ENCODE measurements at regions not wholly inside any gene's neighbourhood (a gene's known extent, or its start where the extent isn't known, plus 50 kb on each side); places are given as distances from the start of the nearest gene placed in this dataset.

DNA sequence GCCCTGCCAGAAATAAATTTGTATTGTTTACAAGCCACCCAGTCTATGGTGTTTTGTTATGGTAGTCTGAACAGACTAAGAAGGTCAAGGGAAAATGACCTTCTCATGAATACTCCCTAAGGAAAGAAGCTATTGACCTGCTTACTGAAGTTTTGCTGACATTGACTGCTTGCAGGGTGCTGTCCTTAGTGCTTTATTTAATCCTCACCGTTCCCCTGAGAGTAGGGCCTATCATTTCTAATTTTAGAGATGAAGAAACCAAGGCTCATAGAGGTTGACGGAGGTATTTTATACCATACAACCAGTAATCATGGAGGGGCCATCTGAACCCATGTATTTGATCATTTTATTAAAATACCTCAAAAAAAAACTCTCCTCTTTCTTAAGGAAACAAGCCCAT, 66.7 kb upstream of the INCENP start:
- Histone ChIP-seq H3K27me3 (ENCODE audit: control insufficient read depth in 2 of 2, insufficient read depth in 2 of 2, low read length in 2 of 2) (peaks cover 4 to 5% of the 10 kb centered on the region in 2 experiments), H3K36me3 (ENCODE audit: control insufficient read depth in 2 of 2, extremely low read depth in 1 of 2, insufficient read depth in 2 of 2, low read length in 2 of 2) (no peaks in the 10 kb centered on the region), H3K4me2 (ENCODE audit: insufficient read depth, low read length) (no peak overlapping the region), H2AFZ (ENCODE audit: low read depth, low read length) (no peak overlapping the region), H3K4me1 (ENCODE audit: control insufficient read depth, extremely low read depth, insufficient read depth, low read length) (no peaks in the 10 kb centered on the region), H3K79me2 (ENCODE audit: control insufficient read depth, insufficient read depth, low read length) (no peaks in the 10 kb centered on the region), H3K4me3 (replicated peaks in 1 of 3; ENCODE audit: insufficient read depth in 1 of 3, low read depth in 1 of 3, low read length in 3 of 3) (no peak overlapping the region), H3K27ac (ENCODE audit: insufficient read depth, low read depth, low read length) (no peak overlapping the region), H3K9ac (replicated peaks; ENCODE audit: extremely low read depth, insufficient read depth, low read length) (no peak overlapping the region), H3K9me1 (replicated peaks; ENCODE audit: control insufficient read depth, extremely low read depth, insufficient read depth, low read length) (no peaks in the 10 kb centered on the region), H3K9me3 (replicated peaks; ENCODE audit: control insufficient read depth, insufficient read depth, low read length) (no peaks in the 10 kb centered on the region), H4K20me1 (replicated peaks; ENCODE audit: control insufficient read depth, extremely low read depth, insufficient read depth, low read length) (no peaks in the 10 kb centered on the region)
- ChIA-PET POLR2A (no interaction called here), CTCF (no interaction called here)
- TF ChIP-seq, protein P1, sequence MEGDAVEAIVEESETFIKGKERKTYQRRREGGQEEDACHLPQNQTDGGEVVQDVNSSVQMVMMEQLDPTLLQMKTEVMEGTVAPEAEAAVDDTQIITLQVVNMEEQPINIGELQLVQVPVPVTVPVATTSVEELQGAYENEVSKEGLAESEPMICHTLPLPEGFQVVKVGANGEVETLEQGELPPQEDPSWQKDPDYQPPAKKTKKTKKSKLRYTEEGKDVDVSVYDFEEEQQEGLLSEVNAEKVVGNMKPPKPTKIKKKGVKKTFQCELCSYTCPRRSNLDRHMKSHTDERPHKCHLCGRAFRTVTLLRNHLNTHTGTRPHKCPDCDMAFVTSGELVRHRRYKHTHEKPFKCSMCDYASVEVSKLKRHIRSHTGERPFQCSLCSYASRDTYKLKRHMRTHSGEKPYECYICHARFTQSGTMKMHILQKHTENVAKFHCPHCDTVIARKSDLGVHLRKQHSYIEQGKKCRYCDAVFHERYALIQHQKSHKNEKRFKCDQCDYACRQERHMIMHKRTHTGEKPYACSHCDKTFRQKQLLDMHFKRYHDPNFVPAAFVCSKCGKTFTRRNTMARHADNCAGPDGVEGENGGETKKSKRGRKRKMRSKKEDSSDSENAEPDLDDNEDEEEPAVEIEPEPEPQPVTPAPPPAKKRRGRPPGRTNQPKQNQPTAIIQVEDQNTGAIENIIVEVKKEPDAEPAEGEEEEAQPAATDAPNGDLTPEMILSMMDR (IDR thresholded peaks at IDR 0.05; ENCODE audit: extremely low read depth in 1 of 2, insufficient read depth in 1 of 2, low read depth in 1 of 2, low read length in 2 of 2): no peak
- TF ChIP-seq POLR2A (IDR thresholded peaks at IDR 0.05; ENCODE audit: low read depth, low read length) (no peak), POLR2AphosphoS5 (IDR thresholded peaks at IDR 0.05; ENCODE audit: insufficient read depth, low read depth, low read length) (no peak), JUN (IDR thresholded peaks at IDR 0.05; ENCODE audit: borderline replicate concordance, insufficient read depth, insufficient read length, low read depth) (no peak), MYC (IDR thresholded peaks at IDR 0.05; ENCODE audit: low read depth, low read length) (no peak), EZH2 (IDR thresholded peaks at IDR 0.05; ENCODE audit: borderline replicate concordance, low read depth, low read length, severe bottlenecking) (no peak), GATA2 (IDR thresholded peaks at IDR 0.05; ENCODE audit: insufficient read depth, insufficient read length, low read depth, low read length) (no peak), FOS (IDR thresholded peaks at IDR 0.05; ENCODE audit: borderline replicate concordance, insufficient read depth, low read length) (no peak)
- TF ChIP-seq, protein P2, sequence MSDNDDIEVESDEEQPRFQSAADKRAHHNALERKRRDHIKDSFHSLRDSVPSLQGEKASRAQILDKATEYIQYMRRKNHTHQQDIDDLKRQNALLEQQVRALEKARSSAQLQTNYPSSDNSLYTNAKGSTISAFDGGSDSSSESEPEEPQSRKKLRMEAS (IDR thresholded peaks at IDR 0.05; ENCODE audit: insufficient read depth, insufficient read length): no peak
- intact Hi-C loops (cut with micrococcal nuclease): no loop called here
- DNase-seq (ENCODE audit: low read depth, low spot score) (no peak), FAIRE-seq (no peak)
- no TSS peak for BruUV-seq (replicated peaks)
- dilution Hi-C loops (cut with MboI; ENCODE audit: extremely low pct_ligation_motif_present, low sequenced_read_pairs): no loop called here

All from endothelial cell of umbilical vein (primary cell).